ENCODE measurements at regions not wholly inside any gene's neighbourhood (a gene's known extent, or its start where the extent isn't known, plus 50 kb on each side); places are given as distances from the start of the nearest gene placed in this dataset.

DNA sequence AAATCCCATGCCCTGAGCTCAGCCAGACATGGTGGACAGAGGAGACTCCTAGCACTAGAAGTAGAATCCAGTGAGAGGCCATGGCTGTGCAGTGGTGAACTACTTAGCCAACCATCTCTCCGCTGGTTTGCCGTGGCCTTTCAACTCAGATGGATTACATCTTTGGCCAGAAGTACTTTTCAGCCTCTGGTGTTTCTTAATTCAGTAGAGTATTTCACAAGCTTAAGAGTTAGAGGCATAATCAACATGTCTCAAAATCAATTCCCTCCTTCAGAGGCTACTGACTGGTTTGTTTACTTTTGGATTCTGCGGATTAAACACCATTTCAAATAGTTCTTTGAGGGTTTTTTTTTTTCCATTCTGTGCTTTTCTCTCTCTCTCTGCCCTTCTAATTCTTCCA, 91.1 kb upstream of the PGRMC2 start:
- DNase-seq (ENCODE audit: low spot score in 2 of 2) (no peak), FAIRE-seq (no peak)

DNA sequence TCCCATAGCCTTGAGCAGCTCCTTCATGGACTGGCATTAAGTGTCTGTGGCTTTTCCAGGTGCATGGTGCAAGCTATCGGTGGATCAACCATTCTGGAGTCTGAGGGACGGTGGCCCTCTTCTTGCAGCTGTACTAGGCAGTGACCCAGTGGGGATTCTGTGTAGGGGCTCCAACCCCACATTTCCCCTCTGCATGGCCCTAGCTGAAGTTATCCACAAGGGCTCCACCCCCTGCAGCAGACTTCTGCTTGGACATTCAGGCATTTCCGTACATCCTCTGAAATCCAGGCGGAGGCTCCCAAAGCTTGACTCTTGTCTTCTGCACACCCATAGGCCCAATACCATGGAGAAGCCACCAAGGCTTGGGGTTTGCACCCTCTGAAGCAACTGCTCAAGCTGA, 89.3 kb upstream of the PGRMC2 start:
- FAIRE-seq, result no peak
- no peak for DNase-seq (ENCODE audit: low spot score in 2 of 2)

DNA sequence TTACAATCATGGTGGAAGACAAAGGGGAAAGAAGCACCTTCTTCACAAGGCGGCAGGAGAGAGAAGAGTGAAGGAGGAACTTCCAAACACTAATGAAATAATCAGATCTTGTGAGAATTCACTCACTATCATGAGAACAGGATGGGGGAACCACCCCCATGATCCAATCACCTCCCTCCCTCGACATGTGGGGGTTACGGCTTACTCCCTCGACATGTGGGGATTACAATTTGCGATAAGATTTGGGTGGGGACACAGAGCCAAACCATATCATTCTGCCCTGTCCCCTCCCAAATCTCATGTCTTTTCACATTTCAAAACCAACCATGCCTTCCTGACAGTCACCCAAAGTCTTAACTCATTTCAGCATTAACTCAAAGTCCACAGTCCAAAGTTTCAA, 88.7 kb upstream of the PGRMC2 start:
- DNase-seq (ENCODE audit: low spot score in 2 of 2), result no peak

DNA sequence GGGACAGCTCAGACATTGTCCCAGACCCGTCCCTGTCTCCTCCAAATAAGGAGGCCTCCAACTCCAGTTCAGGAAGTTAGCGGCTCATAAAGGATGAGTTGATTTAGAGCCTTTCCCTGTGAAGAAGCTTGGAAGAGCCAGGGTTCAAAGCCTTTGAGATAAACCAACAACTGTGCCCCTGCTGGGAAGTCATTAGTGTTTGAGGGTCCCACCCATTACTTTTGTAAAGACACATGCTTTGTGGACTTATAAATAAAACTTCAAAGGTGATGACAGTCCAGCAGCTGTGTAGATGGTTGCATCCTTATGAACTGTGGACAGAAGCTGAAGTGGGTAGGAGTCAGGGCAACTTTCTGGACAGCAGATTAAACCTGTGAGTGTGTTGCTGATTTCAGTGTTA, 86.0 kb upstream of the PGRMC2 start:
- no peak for FAIRE-seq
- DNase-seq (ENCODE audit: low spot score in 2 of 2), result no peak

More for the DNA sequence above, 88.7 kb upstream of the PGRMC2 start:
- FAIRE-seq, result no peak

DNA sequence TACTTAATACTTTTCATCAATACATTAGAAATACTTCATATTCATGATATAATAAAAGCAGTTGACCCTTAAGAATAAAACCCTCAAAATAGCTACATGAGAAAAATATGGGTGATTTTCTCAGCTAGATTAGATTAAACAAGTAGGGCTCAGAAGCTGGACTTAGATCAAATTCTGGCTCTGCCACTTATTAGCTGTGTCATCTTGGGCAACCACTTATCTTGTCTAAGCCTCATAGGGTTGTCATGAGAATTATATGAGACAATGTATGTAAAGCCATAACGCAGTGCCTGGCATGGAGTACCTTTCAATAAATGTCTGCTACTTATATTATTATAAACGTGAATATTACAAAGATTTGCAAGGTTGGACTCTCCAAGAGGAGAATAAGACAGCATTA, 84.3 kb upstream of the PGRMC2 start:
- DNase-seq (ENCODE audit: low spot score in 2 of 2) (no peak), FAIRE-seq (no peak)

DNA sequence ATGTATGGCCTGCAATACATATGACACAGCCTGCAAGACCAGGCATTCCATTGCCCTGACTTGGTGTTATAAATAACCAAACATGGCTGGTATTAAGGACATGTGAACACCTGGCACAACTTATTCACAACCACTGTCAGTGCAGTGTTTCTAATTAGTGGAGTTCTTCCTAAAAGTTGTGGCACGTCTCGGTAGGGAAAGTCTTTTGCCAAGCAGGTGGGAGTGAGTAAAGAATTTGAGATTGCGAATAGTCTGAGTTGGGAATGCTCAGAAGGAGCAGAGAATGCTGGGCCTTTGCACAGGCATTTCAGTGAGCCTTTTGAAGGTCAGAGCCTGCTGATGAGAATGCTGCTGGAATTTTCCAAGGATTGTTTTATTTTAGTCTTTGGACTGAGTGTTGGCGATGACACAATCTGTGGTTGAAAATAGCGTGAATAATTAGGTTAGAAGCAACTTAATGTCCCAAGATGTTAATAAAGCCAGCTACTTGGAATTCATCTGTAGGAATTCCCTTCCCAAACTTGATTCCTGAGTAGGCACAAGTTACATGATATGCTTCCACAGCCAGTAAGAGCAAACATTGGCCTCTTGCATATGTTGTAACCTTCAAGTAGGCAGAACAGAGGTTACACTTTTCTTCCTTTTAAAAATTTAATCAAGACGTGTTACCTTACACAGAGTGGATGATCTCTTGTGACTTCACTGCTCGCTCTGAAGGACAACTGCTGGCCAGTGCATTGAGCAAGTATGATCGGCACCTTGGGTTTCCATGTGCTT, 83.6 kb upstream of the PGRMC2 start:
- DNase-seq (ENCODE audit: low spot score in 2 of 2) (no peak), FAIRE-seq (no peak)

DNA sequence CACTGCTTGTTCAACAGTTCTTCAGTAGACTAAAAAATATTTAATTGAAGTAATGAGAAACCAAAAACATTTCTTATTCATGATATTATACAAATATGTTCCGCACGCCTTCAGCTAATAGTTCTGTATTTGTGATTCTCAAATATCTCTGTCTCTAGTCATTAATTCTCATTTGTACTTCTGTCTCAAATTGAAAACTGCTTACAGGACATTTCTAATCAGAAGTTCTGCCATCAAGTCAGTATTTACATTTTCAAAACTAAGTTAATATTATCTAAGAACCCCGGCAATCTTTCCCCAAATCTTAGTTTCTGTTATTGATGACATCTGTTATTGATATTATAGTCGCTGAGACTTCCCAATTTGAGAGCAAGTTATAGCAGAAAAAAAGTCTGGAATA, 78.6 kb upstream of the PGRMC2 start:
- DNase-seq (ENCODE audit: low spot score in 2 of 2) (no peak), FAIRE-seq (no peak)

DNA sequence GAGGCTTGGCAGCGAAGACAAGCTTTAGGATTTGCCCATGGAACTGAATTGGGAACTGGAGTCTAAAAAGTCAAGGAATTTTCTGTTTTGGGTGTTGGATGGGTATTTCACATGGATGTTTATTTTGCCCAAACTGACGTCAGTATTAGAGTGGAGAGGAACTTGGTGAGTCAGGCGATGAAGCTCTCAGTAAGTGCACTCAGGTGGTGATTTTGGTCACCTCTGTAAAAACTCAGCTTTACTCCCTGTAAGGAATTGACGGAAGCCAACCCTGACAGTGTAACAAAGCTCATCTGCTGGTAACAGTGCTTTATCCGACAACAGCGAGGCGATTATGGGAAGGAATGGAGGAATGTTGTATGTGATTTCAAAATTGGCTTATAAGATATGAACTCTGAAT, 77.0 kb upstream of the PGRMC2 start:
- FAIRE-seq (no peak), DNase-seq (ENCODE audit: low spot score in 2 of 2) (no peak)

DNA sequence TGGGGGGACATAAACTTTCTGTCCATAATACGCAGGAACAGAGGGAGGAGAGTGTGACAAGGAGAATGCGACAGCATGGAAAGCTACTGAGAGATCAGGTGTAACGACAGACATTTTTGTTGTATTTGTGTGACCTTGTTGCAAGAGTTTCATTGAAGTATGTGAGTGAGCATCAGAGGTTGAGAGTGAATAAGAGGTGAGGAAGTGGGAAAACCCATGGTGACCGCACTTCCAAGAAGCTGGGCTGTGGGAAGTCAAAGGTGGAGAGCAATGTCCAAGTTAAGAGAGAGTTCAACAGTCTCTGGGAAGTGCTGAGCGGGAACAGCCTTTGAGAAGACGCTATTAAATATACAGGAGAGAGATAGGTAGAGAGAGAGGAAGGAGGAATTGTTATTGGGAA, 76.4 kb upstream of the PGRMC2 start:
- FAIRE-seq, result no peak
- no peak for DNase-seq (ENCODE audit: low spot score in 2 of 2)

DNA sequence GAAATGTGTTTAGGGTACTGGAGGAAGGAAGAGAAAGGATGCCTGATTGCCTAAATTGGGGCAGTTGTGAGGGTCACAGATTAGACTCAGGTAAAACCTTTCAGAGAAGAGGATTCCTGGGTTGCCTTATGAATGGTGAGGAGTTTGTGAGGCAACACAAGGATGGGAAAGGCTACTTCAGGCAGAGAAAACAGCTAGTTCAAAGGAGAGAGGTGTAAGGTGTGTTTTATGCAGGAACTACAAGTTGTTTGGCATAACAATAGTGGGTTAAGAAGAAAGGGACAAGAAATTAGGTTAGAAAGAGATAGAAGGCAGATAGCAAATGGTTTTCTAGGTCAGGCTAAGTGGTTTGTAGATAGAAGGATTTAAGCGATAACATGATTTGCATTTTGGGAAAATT, 75.1 kb upstream of the PGRMC2 start:
- no peak for FAIRE-seq
- DNase-seq (ENCODE audit: low spot score in 2 of 2), result no peak

DNA sequence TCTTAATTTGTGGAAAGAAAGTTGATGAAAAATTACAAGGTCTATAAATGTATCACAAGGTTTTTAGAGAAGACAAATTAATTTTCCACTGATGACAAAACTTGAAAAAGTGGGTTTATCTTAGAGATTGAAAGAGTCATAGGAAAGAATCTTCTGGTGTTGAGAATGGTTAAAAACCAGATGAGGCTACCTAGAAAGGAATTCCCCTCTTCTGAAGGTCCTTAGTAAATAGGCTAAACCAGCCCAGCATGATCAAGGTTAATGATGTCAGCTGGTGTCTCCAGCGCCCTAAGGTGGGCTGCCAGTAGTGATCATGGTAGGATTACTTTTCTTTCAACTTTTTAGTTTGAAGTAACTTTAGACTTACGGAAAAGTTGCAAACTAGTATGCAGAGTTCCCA, 71.8 kb upstream of the PGRMC2 start:
- DNase-seq (ENCODE audit: low spot score in 2 of 2), result no peak
- FAIRE-seq, result no peak

DNA sequence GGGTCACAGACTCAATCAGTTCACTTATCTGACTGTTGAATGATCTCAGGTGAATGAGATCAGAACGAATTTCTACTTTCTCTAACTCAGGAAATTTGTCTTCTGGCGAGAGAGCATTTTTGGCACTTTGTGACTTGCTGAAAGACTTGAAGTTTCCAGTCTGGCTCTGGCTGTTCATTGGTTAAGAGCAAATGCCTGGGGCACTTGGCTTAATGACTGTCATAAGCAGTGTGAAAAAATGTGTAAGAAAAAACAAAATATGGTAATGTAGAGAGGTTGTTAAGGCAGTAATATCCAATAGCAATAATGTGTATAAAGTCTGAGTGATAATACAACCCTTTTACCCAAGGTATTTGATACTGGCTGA, 71.3 kb upstream of the PGRMC2 start:
- DNase-seq (ENCODE audit: low spot score in 2 of 2) (no peak), FAIRE-seq (no peak)

DNA sequence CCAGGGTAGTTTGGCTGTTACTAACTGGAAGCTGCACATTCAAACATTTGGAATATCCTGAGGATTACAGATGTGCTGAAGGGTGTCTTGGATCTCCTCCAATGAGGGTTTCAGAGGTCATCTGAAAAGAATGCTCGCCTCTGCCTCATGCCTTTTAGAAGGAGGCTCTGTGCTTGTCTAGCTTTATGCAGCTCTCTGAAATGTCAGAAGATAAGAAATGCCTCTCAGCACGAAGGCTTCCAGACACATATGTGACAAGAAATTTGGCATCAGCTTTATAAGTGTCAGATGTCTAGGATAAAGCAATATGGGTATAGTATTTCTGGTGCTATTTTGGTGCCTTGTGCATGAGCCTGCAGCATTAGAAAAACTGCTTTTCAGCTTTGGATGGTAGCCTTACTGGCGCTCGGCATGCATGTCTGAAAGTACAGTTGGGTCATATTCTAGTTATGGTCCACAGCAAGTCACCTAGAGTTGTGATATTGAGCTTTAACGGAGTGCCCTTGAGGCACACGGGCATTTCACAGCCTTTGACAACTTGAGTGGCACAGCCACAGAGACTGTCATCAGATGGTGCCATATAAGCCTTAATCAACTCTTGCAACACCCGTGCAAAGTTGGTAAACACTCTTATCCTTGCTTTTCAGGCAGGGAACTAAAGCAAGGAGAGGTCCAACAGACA, 70.8 kb upstream of the PGRMC2 start:
- FAIRE-seq, result no peak
- DNase-seq (ENCODE audit: low spot score in 2 of 2), result no peak

DNA sequence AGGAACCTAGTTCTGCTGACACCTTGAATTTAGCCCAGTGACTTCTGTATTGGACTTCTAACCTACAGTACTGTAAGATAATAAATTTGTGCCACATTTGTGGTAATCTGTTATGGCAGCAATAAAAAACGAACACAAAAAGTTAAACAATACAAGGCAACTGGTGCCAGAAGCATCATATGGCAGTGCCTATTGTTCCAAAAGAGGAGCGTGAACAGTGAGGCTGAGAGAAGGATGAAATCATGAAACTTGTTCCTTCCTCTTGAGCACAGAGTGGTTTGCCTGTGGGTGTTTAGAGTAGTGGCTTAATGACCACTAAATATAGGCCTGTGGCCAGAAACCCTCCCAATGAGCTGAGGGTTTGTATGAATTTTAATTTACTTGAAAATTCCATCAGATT, 69.7 kb upstream of the PGRMC2 start:
- DNase-seq (ENCODE audit: low spot score in 2 of 2) (no peak), FAIRE-seq (no peak)

DNA sequence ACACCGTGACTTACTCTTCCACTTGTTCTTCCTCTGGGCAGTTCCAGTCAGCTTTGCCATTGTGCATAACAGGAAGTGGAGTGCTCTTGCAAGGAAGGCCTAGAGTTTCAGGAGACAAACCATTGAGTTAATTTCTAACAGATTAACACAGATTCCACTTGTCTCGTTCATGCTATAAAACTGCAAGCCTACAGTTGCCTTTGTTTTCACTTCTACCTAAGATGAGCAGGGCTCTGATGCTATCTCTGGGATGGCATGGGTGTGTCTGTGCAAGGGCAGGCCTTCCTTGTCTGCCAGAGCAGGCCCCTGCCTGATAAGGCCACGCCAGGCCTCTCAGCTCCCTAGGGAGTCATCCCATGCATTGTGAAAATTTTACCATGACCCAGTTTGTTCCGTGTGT, 67.7 kb upstream of the PGRMC2 start:
- no peak for DNase-seq (ENCODE audit: low spot score in 2 of 2)
- FAIRE-seq, result no peak

DNA sequence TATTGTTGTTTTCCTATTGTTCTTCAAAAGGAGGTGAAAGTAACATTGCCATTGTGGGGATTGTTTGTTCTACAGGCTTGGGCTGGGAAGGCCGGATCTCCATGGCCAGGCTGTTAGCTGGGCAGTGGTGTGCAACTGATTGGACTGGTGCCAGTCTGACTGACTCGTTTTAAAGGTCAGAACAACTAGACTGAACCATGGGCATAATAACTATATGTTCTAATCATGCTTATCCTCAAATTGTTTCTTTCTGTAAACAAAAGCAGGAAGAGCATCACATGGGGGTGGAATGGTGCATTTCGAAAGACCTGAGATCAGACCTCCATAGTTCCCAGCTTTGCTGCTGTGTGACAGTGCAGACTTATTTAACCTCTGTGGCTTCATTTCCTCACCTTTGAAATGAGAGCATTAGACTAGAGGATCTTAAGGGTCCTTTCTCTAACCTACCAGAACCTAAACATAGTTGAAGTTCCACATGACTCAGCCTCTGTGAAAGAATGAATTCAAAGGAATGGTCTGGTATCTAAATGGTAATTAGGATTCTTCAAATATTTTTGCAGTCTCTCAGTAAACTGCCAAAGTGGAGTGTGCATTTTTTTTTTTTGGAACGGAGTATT, 66.7 kb upstream of the PGRMC2 start:
- no peak for DNase-seq (ENCODE audit: low spot score in 2 of 2)
- FAIRE-seq, result no peak

DNA sequence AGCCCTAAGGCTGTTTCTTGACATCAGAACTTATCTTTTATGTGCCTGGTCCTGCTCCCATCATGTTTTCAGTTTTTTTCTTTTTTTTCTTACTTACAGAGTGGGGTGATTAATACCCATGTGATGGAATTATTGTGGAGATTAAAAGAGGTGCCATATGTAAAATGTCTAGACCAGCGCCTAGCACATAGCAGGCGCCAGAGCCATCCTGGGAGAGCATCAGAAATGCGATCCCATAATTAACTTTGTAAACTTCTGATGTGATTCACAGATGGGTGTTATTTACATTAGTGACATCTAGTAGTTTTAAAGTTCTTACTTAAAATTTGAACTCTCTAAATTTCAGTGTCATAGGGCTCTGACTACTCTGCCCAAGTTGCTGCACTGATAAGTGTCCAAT, 66.2 kb upstream of the PGRMC2 start:
- DNase-seq (ENCODE audit: low spot score in 2 of 2) (no peak), FAIRE-seq (no peak)

DNA sequence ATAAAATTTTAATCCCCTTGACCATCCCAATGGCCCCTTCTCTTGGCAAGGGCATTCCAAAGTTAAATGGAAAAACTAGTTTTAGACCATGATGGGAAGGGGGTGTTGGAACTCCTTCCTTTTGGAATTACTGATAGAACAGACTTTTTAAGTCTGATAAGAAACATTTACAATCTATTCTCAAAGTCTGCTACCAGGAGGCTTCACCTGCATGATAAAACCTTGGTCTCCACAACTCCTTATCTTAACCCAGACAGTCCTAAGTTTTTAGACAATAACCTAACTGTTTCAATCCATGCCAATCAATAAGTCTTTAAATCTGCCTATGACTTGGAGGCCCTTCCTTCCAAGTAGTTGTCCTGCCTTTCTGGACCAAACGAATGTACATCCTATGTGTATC, 63.9 kb upstream of the PGRMC2 start:
- DNase-seq (ENCODE audit: low spot score in 2 of 2) (no peak), FAIRE-seq (no peak)

DNA sequence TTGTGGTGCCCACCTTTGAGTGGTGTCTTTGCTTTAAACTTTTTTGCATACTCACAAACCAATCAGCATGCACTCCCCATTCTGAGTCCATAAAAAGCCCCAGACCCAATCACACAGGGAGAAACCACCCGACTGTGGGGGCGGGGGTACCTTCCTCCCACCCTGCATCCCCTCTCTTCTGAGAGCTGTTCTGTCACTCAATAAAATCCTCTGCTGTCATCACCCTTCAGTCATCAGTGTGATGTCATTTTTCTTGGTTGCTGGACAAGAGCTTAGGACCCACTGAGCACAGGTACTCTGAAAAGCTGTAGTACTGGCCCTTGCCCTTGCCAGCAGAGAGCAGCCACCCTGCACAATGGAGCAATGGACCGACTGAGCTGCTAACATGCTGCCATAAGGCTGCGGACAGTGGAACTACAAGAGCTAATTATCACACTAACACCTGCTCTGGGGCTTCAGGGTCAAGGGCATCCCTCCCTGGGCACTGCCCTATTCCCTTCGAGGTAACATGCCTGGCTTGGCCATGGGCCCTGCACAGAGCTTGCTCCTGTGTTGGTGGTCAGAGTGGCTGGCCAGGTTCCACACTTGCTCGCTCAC, 62.9 kb upstream of the PGRMC2 start:
- FAIRE-seq, result no peak
- DNase-seq (ENCODE audit: low spot score in 2 of 2), result no peak

DNA sequence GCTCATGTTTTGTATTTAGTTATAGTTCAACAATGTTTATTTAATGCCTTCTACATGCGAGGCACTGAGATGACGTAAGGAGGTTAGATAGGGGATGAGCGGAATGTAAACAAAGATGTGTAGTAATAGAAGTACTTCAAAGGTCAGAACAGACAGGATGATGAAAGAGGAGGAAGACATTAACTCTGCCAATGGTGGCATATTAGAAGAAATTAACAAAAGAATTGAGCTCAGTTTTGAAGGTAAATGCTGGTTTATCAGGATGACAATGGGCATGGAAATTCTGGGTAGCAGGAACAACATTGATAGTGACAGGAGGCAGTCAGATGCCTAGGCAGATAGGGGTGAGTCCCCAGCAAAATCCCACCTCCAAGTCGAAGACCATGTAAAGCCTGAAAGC, 62.3 kb upstream of the PGRMC2 start:
- DNase-seq (ENCODE audit: low spot score in 2 of 2), result no peak
- no peak for FAIRE-seq

DNA sequence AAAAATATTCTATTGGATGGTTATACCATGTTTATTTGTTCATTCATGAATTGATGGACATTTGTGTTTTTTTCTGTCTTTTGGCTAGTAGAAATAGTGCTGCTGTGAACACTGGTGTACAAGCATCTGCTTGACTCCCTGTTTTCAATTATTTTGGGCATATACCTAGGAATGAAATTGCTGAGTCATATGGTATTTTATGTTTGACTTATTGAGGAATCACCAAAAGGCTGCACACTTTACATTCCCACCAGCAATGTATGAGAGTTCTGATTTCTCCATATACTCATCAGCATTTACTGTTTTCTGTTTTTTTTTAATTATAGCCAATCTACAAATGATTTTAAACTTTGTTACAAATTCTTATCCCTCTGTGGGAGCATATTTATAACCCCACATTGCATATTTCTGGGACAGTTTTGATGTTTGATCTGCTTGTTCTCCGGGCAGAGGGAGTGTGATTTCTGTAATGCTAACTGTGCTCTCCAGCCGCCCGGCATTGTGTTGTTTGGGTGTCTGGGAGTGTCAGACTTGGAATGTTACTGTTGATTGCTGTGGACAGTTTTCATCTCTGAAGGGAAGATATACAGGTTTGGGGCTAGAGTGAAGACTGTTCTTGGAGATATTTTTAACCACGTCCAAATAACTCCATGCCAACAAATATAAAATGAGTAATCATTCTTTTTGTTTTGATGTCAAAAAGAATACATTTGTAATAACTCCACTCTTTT, 60.5 kb upstream of the PGRMC2 start:
- FAIRE-seq (no peak), DNase-seq (ENCODE audit: low spot score in 2 of 2) (no peak)
